HG02588 (cell line): ENCODE measurements at regions not wholly inside any gene's neighbourhood (a gene's known extent, or its start where the extent isn't known, plus 50 kb on each side); places are given as distances from the start of the nearest gene placed in this dataset.

Source experiments
- ATAC-seq: cut with Tn5 transposase; IDR thresholded peaks from one replicate; pipeline ENCODE4 v1.9.1; 2021; ENCODE audit warnings: mild to moderate bottlenecking, moderate library complexity; ENCODE audit not compliant: unreplicated experiment

DNA sequence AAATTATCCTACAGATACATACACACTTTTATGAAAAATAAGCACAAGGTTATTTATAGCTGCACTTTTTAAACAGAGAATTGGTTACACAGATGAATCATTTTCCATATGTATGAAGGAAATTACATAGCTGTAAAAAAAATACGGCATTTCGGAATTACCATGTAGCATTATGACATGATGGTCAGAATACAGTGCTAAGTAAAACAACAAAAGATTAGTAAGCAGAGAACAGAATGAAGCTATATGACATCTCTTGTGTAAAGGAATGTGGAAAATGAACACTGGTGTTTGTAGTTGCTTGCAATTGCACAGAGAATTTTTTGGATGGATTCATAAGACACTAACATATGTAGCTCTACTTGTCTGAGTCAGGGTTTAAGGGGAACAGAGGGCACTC is 1222.0 kb upstream of the PRKX start:
- no peak for ATAC-seq

DNA sequence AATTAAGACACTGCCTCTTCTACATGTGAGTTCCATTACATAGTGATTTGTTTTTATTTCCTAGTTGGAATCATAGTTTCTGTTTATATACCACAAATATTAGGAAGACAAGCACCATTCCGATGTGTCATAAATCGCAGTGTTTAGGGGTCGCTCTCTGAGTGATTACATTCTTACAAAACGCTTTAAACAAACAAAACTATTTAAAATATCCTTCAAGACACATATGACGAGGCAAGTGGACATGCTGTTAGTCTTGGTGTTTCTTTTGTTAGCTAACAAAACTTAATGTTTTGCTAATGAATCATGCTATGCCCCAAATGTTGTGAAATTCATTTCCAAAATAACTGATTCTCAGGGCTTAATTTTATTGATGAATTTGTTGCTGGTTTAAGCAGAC is 1219.3 kb upstream of the PRKX start:
- ATAC-seq: no peak

DNA sequence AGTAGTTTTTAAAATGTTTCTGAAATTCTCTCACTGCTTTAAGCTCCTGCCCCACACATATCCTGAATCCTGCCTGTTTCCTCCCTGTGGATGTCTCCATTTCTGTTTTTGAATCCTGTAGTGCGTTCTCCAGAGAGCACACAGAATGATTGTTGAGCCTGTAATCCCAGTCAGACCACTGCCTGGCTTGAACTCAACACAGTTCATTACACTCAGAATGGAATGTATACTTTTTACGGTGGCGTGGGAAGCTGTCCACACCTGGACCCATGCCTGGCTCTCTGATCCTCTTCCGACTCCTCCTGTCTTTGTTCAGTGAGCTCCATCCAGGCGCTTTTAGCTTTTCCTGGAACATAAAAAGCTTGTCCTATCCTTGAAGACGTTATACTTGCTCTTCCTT is 1217.0 kb upstream of the PRKX start:
- ATAC-seq: no peak

DNA sequence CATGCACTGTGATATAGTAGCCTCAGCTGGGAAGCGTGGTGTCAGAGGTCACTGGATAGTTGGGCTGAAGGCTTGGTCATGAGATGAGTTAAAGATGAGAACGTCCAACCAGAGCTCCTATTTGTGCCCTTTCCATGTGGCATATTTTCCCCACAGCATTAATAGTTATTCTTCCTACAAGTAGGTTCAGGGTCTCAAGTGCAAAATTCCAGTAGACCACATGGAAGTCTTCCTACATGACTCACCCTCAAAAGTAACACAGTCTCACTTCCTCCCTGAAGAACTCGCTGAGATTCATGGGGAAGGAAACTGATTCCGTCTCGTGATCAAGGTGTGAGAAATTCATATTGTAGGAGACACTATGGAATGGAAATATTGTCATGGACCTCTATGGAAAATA is 1212.5 kb upstream of the PRKX start:
- no peak for ATAC-seq

DNA sequence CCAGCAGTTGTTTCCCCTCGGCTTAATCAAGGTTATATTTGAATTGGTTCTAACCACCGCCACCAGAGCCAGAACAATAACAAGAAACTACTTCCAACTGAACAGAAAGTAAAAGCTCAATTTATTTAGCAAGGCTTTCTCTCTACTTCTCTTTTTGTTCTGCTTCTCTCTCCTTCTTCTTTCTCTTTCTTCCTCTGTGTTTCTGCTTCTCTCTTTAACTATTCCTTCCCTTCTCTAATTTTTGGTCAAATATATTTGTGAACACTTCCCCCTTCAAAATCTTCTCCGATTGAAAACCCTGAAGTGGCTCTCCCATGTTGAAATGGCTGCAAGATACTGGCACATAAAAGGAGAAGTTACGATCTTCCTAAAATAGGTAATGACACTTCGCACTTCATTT is 1195.9 kb upstream of the PRKX start:
- no peak for ATAC-seq

DNA sequence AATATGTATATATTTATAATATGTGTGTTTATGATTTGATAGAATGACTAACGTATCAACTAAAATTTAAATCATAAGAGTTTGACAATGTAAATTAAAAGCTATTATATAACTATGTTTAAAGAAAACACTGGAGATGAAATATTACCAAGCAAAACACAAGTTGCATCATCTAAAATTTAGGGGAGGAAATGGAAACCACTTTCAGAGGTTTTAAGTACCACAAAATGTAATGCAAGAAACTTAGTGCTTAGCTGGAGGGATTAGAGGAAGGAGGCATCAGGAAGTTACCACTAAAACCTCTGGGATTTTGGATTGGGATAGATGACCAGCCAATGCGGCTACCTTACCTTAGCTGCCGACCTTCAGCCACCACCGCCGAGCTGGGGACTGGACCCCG is 1192.1 kb upstream of the PRKX start:
- ATAC-seq: no peak

DNA sequence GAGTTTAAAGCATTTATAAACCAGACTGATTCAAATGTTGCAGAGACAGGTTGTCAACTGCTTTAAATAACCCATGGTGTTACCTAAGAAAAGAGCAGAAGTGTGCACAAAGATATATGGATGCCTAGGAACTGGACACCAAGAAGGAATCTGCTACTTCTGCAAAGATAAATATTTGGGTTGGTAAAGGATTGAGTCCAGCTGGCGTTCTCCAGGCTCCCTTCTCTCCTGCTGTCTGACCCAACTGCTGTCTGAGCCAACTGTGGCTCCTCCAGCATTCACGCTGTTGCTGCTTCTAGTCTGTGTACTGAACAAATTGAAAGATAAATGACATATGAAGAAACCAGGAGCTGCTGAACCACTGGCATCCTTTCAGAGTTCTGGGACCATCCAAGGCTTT is 1167.8 kb upstream of the PRKX start:
- no peak for ATAC-seq

DNA sequence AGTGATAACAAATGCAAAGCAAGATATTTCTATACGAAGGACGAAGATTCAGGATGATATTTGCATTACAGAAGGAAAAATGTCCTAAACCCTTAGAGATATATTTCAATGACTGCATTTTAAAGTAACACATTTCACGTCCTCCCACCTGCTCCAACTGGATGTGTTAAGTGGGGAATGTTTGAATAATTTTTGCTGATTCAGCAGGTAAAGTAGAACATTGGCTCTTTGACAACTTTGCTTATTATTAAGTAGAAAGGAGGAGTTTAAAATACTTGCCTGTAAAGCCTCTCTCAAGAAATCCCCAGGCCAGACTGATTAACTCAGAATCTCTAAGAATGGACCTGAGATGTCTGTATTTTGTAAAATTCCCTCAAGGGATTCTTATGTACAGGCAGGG is 1165.2 kb upstream of the PRKX start:
- ATAC-seq: no peak

DNA sequence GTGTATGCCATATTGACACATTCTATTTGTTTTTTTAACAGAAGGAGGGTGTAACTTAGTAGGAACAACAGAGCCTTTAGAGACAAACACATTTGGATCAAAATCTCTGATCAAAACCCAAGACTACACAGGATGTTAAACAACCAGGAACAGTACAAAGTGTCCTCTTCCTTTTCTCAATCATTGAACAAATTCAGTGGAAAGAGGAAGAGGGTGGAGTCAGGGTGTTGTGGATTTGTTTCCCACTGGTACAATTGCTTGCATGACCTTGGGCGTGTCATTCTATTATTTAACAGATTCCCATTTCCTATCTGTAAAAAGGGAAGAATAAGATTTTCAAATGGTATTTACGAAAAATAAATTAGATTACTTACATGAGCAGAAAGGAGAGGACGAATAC is 1162.8 kb upstream of the PRKX start:
- ATAC-seq: no peak

DNA sequence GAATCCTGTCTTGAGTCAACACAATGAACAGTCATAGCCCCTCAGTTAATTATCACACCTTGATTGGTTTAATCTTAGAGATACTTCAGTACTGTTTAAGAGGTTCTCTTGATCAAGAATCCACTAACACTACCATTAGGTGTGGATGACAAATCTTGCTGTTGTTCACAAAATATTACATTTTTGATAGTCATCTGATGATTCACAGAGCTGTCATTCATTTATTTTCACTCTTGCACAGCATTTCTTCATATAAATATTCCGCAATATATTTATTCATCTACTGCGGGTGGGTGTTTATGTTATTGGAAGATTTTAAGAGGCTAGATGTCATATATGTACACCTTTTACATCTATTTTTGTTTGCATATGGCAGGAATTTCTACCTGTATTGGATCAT is 1138.1 kb upstream of the PRKX start:
- no peak for ATAC-seq

DNA sequence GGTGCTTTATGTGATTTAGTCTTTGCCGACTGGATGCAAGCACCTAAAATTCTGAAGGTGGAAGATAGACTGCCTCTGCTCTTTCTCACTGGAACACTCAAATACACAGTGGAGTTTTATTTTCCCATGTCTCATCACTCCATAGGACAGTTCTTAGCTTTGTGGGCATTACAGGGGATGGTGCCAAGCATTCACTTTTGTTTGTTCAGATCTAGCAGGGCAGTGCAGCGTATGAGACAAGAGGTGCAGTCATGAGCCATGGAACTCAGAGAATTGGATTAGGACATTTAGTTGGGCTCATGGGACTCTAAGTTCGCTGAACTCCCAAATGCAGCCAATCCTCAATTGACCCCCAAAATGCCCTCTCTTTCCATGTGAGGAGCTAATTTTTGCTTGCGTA is 1136.9 kb upstream of the PRKX start:
- no peak for ATAC-seq

DNA sequence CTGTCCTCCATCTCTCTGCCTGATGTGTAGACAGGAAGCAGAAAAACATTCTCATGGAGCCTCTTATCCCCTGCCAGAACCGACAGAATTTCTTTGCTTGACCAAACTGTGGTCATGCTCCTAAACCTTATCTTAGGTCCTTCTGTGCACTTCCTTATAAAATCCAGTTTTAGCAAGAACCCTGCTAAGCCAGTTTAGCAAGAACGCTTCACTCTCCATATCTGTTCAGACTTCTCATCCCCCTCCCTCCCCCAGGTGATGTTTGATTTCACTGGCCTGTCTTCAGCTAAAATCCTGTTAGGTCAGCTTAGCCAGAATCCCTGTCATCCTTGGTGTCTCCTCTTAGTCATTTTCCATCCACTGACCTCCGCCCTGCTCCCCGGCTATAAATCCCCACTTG is 1130.9 kb upstream of the PRKX start:
- no peak for ATAC-seq

DNA sequence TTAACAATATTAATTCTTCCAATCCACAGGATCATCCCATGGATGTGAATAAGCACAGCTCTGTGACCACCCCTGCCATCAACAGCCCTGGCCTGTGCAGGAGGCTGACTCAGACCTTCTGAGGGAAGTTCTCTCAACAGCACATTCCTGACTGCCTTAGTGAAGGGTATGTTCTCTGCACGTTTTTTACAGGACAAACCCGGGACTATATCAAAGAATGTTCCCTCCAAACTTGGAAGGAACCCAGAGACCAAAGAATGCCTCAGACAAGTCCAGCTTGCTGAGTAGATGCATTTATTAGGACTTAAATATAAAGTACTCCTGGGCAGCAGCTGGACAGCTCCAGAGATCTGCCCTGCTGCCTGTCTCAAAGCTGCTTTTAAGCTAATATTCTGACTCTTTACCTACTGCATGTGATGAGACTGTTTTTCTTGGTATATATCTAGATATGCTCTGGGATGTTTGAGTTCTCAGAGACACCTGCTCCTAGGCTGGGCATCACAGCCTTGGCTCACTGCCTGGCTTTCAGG is 1127.8 kb upstream of the PRKX start:
- no peak for ATAC-seq

DNA sequence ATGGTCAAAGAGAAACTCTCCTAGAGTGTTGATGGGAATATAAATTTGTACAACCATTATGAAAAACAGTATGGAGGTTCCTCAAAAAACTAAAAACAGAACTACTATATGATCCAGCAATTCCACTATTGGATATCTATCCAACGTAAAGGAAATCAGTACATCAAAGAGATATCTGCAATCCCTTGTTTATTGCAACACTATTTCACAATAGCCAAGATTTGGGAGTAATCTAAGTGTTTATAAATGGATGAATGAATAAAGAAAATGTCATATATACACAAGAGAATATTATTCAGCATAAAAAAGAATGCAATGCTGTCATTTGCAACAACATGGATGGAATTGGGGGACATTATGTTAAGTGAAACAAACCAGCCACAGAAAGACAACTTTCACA is 1118.1 kb upstream of the PRKX start:
- no peak for ATAC-seq

DNA sequence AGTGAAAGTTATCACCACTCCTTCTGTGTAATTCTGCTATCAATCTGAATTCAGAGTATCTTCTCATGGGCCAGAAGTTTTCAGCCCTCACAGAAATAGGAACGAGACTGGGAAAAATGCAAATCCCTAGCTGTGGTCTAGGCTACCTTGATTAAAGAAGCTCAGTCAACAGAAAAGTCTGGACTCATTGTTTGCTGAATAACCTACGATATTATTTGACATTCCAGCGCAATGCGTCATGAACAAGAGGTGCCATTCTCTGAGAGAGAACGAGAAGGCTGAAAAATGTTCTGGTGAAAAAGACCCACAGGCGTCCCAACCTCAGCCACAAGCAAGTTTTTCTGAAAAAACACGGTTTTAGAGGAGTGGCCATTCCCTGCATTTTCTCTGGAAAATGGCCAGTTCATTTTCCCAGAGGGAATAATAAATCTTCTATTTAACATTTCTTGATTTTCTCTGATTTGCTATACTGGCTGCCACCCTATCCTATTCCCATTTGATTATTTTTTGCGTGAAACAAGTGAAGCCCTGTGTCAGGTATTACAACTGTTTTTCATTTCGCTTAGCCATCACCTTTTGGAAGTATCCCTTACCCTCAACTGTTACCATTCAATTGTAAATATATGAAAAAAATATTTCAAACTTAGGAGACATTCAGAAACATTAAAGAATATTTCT is 1117.6 kb upstream of the PRKX start:
- no peak for ATAC-seq

DNA sequence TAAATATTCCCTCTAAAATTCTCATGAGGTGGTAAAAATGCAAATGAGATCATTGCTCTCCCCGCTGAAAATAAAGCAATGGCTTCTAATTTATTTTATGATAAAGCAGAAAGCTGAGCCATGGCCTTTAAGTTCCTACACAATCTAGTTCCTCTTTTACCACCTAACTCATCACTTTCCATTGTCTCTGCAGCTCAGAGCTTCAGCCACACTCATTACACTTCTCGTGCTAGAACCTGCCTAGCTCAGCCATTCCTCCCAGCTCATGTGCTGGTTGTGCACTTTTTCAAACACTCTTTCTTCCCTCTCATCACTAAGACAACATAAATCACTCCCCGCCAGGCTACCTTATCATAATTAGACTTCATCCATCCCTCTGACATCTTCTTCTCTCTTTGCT is 1112.1 kb upstream of the PRKX start:
- no peak for ATAC-seq

DNA sequence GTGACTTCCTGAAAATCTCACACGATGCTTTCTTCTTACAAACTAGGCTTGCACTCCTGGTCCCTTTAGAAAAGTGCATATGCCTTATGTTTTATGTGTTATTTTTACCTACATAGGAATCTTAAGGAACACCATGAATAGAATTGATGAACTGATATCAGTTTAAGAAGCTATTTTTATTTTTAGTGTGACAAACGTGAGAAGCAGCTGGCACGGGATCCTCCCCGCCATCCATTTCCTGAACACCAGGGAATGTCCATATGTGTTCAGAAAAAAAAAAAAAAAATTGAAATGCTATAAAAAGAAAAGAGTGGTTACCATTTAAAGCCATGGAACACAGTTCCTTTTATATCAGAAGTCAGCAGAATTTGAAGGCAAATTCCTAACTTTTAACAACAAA is 1096.1 kb upstream of the PRKX start:
- ATAC-seq: no peak

DNA sequence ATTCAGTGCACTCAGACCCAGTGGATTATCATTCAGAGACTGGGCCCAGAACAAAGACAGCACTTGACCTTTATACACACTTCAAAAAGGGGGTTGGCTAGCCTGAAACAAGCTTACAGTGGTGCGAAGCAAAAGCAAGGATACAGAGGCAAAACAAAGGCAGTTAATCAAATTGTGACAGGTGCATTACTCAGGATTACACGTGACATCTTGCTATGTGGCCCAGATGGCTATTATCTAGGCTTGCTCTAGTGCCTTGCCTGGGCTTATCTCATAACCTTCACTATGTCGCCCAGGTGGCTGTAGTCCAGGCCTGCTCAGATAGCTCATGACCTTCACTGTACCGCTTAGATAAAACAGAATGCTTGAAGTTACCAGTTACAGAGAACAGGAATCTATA is 1092.1 kb upstream of the PRKX start:
- ATAC-seq: no peak

DNA sequence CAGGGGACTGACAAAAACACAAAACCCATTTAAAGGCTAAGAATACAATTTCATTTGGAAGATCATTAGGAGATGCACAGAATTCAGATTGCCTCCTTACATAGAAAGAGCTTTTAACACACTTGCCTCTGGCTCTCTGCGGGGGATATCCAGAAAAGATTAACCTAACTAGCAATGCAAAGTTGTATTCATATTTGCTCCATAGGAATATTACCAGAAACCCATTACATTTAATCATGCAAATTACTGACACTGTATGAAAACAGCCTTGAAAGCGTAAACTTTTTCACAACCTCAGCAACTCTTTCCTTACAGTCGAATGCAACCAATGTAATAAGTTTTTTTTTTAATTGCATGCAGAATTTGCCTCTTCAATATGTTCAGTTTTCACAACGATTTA is 1087.3 kb upstream of the PRKX start:
- ATAC-seq: no peak

DNA sequence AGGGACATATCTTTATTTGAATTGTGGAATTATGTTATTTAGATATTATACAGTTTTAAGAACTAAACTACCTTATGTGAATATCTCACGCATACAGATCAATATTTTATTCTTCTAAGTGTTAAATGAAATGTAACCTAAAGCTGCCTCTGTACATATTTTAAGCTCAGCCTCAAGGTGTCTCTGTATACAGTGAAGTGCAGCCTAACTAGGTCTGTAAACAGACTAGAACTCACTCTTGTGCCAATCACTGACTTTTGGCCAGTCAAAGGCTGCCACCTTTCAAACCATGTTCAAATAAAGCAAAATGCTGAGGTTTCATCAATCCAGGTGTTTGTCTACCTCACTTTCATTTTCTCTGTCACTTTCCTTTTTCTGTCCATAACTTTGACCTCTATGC is 1074.5 kb upstream of the PRKX start:
- no peak for ATAC-seq

DNA sequence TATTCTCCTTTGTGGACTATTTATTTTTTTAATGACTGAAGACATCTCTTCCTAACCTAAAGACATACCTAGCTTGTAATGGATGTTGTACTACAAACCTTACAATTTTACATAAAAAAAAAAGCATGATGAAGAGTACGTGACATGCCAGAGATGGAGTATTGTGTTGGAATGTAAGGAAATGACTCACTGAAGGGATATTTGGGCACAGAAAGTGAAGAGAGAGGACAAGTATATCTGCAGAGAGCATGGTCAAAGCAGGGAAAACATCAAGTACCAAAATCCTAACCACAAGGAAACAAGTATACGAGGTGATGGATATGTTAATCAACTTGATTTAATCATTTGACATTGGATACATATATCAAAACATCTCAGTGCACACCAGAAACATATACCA is 1051.4 kb upstream of the PRKX start:
- no peak for ATAC-seq

DNA sequence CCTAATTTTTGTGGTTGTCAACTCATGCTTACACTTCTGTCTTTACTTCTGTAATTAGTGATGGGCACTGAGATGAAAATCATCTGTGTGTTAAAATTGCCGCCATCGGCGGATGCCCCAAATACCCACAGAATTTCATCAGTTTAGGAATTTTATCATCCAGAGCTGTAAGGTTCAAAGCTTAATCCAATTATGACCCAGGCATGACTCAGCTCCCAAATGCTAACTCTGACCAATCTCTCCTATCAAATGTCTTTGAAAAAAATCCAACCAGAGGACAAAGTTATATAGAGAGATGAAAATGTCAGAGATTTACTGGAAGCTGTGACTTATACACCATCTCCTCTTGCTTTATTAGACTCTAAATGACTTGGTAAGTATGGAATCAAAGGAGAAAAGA is 1048.7 kb upstream of the PRKX start:
- ATAC-seq: no peak

DNA sequence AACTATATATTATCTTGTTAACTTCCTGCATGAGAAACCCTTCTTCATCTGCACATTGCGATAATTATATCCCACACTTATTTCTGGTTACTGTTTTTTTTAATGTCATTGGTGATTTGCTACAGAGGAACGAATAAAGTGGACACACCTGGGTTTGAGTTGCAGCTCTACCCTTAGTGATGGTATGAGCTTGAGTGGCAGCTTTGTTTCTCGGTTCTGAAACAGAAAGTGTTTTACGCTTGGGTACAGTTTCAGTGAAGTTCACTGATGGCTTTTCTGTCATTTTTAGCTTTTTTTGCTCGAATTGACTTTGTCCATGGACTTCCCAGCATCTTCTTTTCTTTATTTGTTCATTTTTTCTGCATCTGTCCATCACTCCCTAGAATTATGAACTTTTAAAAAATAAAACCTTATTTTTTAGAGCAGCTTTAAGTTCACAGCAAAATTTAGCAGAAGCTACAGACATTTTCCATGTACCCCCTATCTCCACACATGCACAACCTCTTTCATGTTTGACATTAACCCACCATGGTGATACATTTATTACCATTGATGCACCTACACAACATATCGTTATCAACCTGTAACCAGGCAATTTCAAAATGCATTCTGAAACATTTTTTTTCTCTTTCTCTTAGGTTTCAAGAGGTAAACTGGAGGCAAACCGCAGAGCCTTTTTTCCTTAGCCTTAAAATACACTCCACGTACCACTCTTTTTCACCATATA is 1041.6 kb upstream of the PRKX start:
- ATAC-seq: peak; percentile 75
